GM12872 (cell line): ENCODE measurements at regions not wholly inside any gene's neighbourhood (a gene's known extent, or its start where the extent isn't known, plus 50 kb on each side); places are given as distances from the start of the nearest gene placed in this dataset.

ENCODE experiments used
- TF ChIP-seq, protein P1 (sequence below): IDR thresholded peaks from 3 replicates; pipeline ENCODE4 v1.5.1; 2011; ENCODE audit warnings: low read depth, mild to moderate bottlenecking, low read length, moderate library complexity; ENCODE audit not compliant: insufficient read depth

DNA sequence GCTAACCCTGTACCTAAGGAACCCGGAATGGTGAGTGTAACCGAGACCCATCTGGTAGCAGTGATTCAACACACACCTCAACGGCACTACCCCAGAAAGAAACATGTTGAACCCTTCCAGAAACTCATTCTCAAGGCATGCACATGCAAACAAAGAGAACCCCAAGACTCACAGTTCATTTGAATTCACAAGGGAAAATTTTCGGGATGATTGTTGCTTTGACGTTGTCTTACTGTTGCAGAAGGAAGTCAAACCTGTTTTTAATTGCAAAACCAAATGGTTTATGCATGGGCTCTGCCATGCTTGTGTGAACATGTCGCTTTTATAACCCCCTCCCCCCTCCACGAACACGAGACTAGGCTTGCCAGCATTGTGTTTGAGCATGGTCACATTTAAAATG is 539.7 kb downstream of the GATA3 start:
- TF ChIP-seq, protein P1, sequence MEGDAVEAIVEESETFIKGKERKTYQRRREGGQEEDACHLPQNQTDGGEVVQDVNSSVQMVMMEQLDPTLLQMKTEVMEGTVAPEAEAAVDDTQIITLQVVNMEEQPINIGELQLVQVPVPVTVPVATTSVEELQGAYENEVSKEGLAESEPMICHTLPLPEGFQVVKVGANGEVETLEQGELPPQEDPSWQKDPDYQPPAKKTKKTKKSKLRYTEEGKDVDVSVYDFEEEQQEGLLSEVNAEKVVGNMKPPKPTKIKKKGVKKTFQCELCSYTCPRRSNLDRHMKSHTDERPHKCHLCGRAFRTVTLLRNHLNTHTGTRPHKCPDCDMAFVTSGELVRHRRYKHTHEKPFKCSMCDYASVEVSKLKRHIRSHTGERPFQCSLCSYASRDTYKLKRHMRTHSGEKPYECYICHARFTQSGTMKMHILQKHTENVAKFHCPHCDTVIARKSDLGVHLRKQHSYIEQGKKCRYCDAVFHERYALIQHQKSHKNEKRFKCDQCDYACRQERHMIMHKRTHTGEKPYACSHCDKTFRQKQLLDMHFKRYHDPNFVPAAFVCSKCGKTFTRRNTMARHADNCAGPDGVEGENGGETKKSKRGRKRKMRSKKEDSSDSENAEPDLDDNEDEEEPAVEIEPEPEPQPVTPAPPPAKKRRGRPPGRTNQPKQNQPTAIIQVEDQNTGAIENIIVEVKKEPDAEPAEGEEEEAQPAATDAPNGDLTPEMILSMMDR: no peak

DNA sequence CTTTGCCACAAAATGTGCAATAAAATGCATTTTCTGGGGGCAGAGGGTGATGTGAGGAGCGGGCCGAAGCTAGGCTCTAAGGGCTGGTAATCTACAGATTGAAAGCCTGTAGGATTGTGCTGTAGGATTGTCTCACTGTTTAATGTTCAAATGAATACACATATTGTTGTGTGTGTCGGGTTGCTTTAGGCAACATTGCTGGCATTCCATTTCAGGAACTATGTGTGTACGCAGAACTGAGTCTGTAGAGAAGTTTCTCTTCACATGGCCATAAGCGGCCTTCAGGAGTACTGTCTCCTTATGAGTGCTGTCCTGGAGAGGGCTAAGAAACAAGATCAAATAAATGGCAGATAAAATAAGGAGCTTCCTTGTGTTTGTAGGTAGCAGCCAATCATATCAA is 540.2 kb downstream of the GATA3 start:
- TF ChIP-seq, protein P1: no peak

DNA sequence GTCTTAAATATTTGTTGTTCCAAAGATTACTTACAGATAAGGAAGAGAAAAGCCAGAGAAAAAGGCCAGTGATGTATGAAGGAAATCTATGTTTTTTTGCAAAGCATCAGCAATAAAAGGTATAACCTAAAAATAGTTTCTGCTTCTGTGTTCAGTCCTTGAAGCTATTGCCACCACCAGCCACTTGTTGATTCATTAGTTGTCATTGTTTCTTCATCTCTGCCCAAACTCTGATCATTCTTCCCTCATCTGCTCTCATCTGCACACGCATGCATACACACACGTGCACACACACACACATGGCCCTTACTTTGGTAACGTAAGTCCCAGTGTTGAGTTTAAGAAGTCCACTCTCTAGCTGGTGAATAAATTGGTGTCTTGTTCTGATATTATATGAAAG is 540.7 kb downstream of the GATA3 start:
- TF ChIP-seq, protein P1: no peak

DNA sequence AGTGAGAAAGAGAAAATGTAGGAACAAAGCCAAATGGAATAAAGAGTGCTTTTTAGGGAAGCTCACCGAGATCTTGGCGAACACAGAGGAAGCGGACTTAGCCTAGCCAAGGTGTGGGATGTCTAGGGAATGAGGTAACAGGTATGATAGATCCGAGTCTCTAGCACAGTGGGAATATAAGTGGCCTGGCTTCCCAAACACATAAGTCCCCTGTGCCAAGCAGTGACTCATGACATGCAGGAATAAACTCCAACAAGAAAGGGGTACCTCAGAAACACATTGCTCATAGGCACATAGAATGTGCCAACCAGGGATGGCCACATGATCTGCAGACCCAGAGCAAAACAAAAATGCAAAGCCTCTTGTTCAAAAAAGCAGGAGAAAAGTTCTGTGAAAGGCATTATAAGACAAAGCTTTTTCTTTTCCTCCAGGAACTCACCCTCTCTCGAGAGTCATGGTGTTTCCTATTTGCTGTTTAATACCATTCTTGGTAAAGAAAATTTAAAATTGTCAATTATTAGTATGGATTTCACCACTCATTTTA is 542.5 kb downstream of the GATA3 start:
- TF ChIP-seq, protein P1: no peak

DNA sequence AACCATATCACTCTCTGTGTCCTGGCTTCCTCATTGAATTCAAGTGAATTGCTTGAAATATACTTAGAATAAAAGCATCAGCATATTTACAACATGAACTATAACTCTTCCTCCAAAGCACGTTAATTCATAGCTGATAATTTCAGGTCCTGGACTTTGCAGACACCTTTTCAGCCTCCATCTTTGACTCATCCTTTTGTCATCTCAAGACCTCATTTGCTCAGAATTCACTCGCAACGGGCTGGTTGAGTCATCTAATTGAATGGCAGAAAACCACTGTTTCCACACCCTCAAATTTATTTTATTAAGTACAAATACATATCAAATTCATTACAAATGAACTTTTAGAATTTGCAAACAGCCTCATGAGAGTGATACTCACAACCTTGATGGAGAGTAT is 545.7 kb downstream of the GATA3 start:
- TF ChIP-seq, protein P1: no peak

DNA sequence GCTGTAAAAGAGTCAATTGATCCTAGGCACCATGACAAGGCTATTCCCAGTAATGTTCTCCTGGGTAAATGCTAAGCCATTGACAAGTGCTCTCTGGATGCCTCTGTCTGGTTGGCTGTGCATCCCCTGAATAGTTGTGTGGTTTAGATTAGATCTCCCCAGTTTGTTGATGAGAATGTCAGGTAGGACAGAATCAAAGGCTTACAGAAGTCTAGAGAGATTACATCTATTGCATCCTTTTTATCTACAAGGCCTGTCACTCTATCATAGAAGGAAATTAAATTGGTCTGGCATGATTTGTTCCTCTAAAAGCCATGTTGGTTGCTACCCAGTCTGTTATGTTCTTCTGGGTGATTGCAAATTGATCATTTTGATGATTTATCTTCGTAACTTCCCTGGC is 548.3 kb downstream of the GATA3 start:
- TF ChIP-seq, protein P1: no peak

DNA sequence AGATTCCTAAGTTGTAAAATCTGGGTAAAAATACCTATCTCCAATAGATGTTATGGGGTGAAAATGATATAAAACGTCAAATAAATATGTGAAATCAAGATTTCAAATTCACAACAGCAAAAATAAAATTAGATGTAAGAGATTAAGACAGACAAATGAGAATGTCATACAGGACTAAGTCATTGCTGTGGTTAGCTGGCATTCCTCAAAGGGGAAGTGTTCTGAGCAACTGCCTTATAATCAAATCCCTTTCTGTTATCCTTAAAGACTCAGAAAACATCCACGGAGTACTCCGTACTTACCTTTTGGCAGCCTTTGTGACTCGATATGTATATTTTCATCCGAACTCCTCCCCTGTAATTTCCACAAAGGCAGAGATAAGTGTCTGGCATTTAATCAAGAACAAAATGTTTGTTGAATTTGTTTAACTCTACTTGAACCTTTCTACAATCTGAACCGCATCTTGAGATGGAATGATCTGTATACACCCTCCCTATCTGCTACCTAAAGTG is 559.6 kb downstream of the GATA3 start:
- TF ChIP-seq, protein P1: no peak

DNA sequence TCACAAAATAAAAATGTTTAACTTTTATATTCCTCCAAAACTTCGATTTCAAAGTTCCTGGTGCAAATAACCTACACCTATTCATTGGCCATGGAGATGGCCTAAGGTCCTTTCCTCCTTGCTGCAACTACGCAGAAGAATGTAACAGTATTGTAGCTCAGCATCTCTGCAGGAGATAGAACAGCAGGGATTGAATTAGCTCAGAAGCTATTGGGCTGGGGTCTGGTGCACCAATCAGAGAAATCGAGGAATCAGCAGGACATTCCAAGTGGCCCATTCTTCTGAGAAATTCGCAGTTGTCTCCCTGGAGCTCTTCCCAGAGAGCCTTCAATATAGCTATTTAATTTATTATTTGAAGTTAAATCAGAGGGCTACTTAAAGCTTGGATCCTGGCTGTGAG is 560.6 kb downstream of the GATA3 start:
- TF ChIP-seq, protein P1: no peak
